ENCODE measurements at regions not wholly inside any gene's neighbourhood (a gene's known extent, or its start where the extent isn't known, plus 50 kb on each side); places are given as distances from the start of the nearest gene placed in this dataset.
A peak's percentile ranks its signal among the peaks of the same experiment; 100 is the strongest.
"Not testable (repeated sequence)": the region's sequence is repeated elsewhere in the genome, so short reads cannot be mapped to it uniquely, and the experiment has no call there.

- H3K27me3 Mint-ChIP-seq (ENCODE audit: low read depth in 3 of 3): no peaks in the 10 kb centered on the region
- H3K36me3 Mint-ChIP-seq: no peaks in the 10 kb centered on the region
- DNase-seq: no peak
- H3K4me3 Mint-ChIP-seq: no peak overlapping the region
- no peaks in the 10 kb centered on the region for H3K4me1 Mint-ChIP-seq
- H3K9me3 Mint-ChIP-seq: peaks cover 6 to 49% (median 31%) of the 10 kb centered on the region in 6 donors
- H3K27ac Mint-ChIP-seq: no peak overlapping the region
Measured at GRCh38 chr3:80993241-80993945, 768.1 kb downstream of the GBE1 start.

- H3K4me1 Mint-ChIP-seq: no peaks in the 10 kb centered on the region
- no peak overlapping the region for H3K4me3 Mint-ChIP-seq
- DNase-seq: no peak
- peaks cover 0 to 2% (median 0%) of the 10 kb centered on the region in 3 donors for H3K27me3 Mint-ChIP-seq (ENCODE audit: low read depth in 3 of 3)
- H3K27ac Mint-ChIP-seq: no peak overlapping the region
- peaks cover 6 to 56% (median 32%) of the 10 kb centered on the region in 6 donors for H3K9me3 Mint-ChIP-seq
- peaks cover 0 to 3% (median 0%) of the 10 kb centered on the region in 3 donors for H3K36me3 Mint-ChIP-seq
Measured at GRCh38 chr3:80983753-80984152, 777.7 kb downstream of the GBE1 start.

GRCh38 chr3:80978216-80978969 lies 783.1 kb downstream of the GBE1 start:
- peaks cover 0 to 3% (median 0%) of the 10 kb centered on the region in 3 donors for H3K36me3 Mint-ChIP-seq
- H3K4me3 Mint-ChIP-seq: no peak overlapping the region
- H3K4me1 Mint-ChIP-seq: no peaks in the 10 kb centered on the region
- DNase-seq: no peak
- no peak overlapping the region for H3K27ac Mint-ChIP-seq
- peaks cover 5 to 32% (median 24%) of the 10 kb centered on the region in 6 donors for H3K9me3 Mint-ChIP-seq
- peaks cover 0 to 7% (median 0%) of the 10 kb centered on the region in 3 donors for H3K27me3 Mint-ChIP-seq (ENCODE audit: low read depth in 3 of 3)

- no peaks in the 10 kb centered on the region for H3K36me3 Mint-ChIP-seq
- H3K4me3 Mint-ChIP-seq: no peak overlapping the region
- H3K27me3 Mint-ChIP-seq (ENCODE audit: low read depth in 3 of 3): peaks cover 0 to 1% (median 0%) of the 10 kb centered on the region in 3 donors
- no peak overlapping the region for H3K27ac Mint-ChIP-seq
- peaks cover 2 to 26% (median 13%) of the 10 kb centered on the region in 6 donors for H3K9me3 Mint-ChIP-seq
- H3K4me1 Mint-ChIP-seq: no peaks in the 10 kb centered on the region
- no peak for DNase-seq
Measured at GRCh38 chr3:80970292-80970691, 791.2 kb downstream of the GBE1 start.

- H3K27ac Mint-ChIP-seq: no peak overlapping the region
- H3K4me3 Mint-ChIP-seq: no peak overlapping the region
- H3K9me3 Mint-ChIP-seq: peaks cover 20 to 47% (median 37%) of the 10 kb centered on the region in 6 donors
- no peaks in the 10 kb centered on the region for H3K27me3 Mint-ChIP-seq (ENCODE audit: low read depth in 3 of 3)
- H3K36me3 Mint-ChIP-seq: peaks cover 0 to 4% (median 0%) of the 10 kb centered on the region in 3 donors
- no peaks in the 10 kb centered on the region for H3K4me1 Mint-ChIP-seq
- no peak for DNase-seq
Measured at GRCh38 chr3:80929576-80929975, 831.9 kb downstream of the GBE1 start.

GRCh38 chr3:80914854-80915253 lies 846.6 kb downstream of the GBE1 start:
- Mint-ChIP-seq H3K9me3 (peaks cover 4 to 19% (median 13%) of the 10 kb centered on the region in 6 donors), H3K27ac (no peak overlapping the region), H3K4me1 (no peaks in the 10 kb centered on the region), H3K36me3 (no peaks in the 10 kb centered on the region), H3K4me3 (no peak overlapping the region), H3K27me3 (ENCODE audit: low read depth in 3 of 3) (no peaks in the 10 kb centered on the region)
- no peak for DNase-seq

- Mint-ChIP-seq H3K9me3 (peaks cover 10 to 37% (median 18%) of the 10 kb centered on the region in 6 donors), H3K36me3 (peaks cover 0 to 7% (median 0%) of the 10 kb centered on the region in 3 donors), H3K27ac (no peak overlapping the region), H3K4me3 (no peak overlapping the region), H3K27me3 (ENCODE audit: low read depth in 3 of 3) (no peaks in the 10 kb centered on the region), H3K4me1 (no peaks in the 10 kb centered on the region)
- DNase-seq: no peak
Measured at GRCh38 chr3:80898211-80898610, 863.2 kb downstream of the GBE1 start.

GRCh38 chr3:80897005-80897404 lies 864.4 kb downstream of the GBE1 start:
- peaks cover 5 to 34% (median 16%) of the 10 kb centered on the region in 6 donors for H3K9me3 Mint-ChIP-seq
- not testable (repeated sequence) for DNase-seq; H3K4me1 Mint-ChIP-seq; H3K4me3 Mint-ChIP-seq; H3K27ac Mint-ChIP-seq; H3K36me3 Mint-ChIP-seq; H3K27me3 Mint-ChIP-seq (ENCODE audit: low read depth in 3 of 3)

GRCh38 chr3:80890571-80890970 lies 870.9 kb downstream of the GBE1 start:
- Mint-ChIP-seq H3K27me3 (ENCODE audit: low read depth in 3 of 3) (peaks cover 0 to 3% (median 2%) of the 10 kb centered on the region in 3 donors), H3K36me3 (peaks cover 0 to 4% (median 0%) of the 10 kb centered on the region in 3 donors), H3K27ac (no peak overlapping the region), H3K4me3 (no peak overlapping the region), H3K4me1 (peaks cover 0 to 6% of the 10 kb centered on the region in 2 donors), H3K9me3 (peaks cover 2 to 45% (median 20%) of the 10 kb centered on the region in 6 donors)
- DNase-seq: no peak

GRCh38 chr3:80889535-80889934 lies 871.9 kb downstream of the GBE1 start:
- peaks cover 0 to 6% of the 10 kb centered on the region in 2 donors for H3K4me1 Mint-ChIP-seq
- peaks cover 0 to 4% (median 0%) of the 10 kb centered on the region in 3 donors for H3K36me3 Mint-ChIP-seq
- DNase-seq: no peak
- H3K27ac Mint-ChIP-seq: no peak overlapping the region
- peaks cover 0 to 3% (median 2%) of the 10 kb centered on the region in 3 donors for H3K27me3 Mint-ChIP-seq (ENCODE audit: low read depth in 3 of 3)
- peak overlapping the region in 1 of 5 donors; percentile 19 for H3K4me3 Mint-ChIP-seq
- H3K9me3 Mint-ChIP-seq: peaks cover 5 to 43% (median 22%) of the 10 kb centered on the region in 6 donors

- Mint-ChIP-seq H3K27me3 (ENCODE audit: low read depth in 3 of 3) (no peaks in the 10 kb centered on the region), H3K4me3 (no peak overlapping the region), H3K36me3 (no peaks in the 10 kb centered on the region)
Measured at GRCh38 chr3:80870476-80871041, 890.9 kb downstream of the GBE1 start.

GRCh38 chr3:80855482-80855881 lies 906.0 kb downstream of the GBE1 start:
- Mint-ChIP-seq H3K4me1 (no peaks in the 10 kb centered on the region), H3K4me3 (no peak overlapping the region), H3K27me3 (ENCODE audit: low read depth in 3 of 3) (no peaks in the 10 kb centered on the region), H3K36me3 (no peaks in the 10 kb centered on the region), H3K27ac (no peak overlapping the region), H3K9me3 (peaks cover 14 to 33% (median 20%) of the 10 kb centered on the region in 6 donors)
- no peak for DNase-seq

More at GRCh38 chr3:80870476-80871041, 890.9 kb downstream of the GBE1 start:
- H3K27ac Mint-ChIP-seq: no peak overlapping the region
- no peaks in the 10 kb centered on the region for H3K4me1 Mint-ChIP-seq
- H3K9me3 Mint-ChIP-seq: peaks cover 13 to 48% (median 31%) of the 10 kb centered on the region in 6 donors
- no peak for DNase-seq

GRCh38 chr3:80836395-80836794 lies 925.0 kb downstream of the GBE1 start:
- DNase-seq: no peak
- H3K36me3 Mint-ChIP-seq: no peaks in the 10 kb centered on the region
- H3K27me3 Mint-ChIP-seq (ENCODE audit: low read depth in 3 of 3): peaks cover 0 to 2% (median 2%) of the 10 kb centered on the region in 3 donors
- no peaks in the 10 kb centered on the region for H3K4me1 Mint-ChIP-seq
- H3K4me3 Mint-ChIP-seq: no peak overlapping the region
- H3K9me3 Mint-ChIP-seq: peaks cover 9 to 48% (median 26%) of the 10 kb centered on the region in 6 donors
- H3K27ac Mint-ChIP-seq: no peak overlapping the region

GRCh38 chr3:80807577-80807976 lies 953.9 kb downstream of the GBE1 start:
- Mint-ChIP-seq H3K36me3 (peaks cover 0 to 4% (median 0%) of the 10 kb centered on the region in 3 donors), H3K4me1 (no peaks in the 10 kb centered on the region), H3K4me3 (no peak overlapping the region), H3K9me3 (peaks cover 0 to 40% (median 18%) of the 10 kb centered on the region in 6 donors), H3K27ac (no peak overlapping the region), H3K27me3 (ENCODE audit: low read depth in 3 of 3) (no peaks in the 10 kb centered on the region)
- DNase-seq: no peak
